Gastroesophageal sphincter (tissue), 3 donors: ENCODE measurements at regions not wholly inside any gene's neighbourhood (a gene's known extent, or its start where the extent isn't known, plus 50 kb on each side); places are given as distances from the start of the nearest gene placed in this dataset.

ENCODE experiments used
- CTCF ChIP-seq, 4 experiments: fragments of 200-600 bp in 2 of 4; fragments of 450-650 bp in 2 of 4; sonication (generic) in 1 of 4; IDR thresholded peaks; one replicate each; pipeline ENCODE4 v1.5.1; 2017 to 2019; ENCODE audit warnings: antibody characterized with exemption in 4 of 4, mild to moderate bottlenecking in 2 of 4, moderate library complexity in 2 of 4
- POLR2A ChIP-seq, 2 donors: fragments of 450-650 bp; IDR thresholded peaks; one replicate each; pipeline ENCODE4 v1.6.1; 2017; ENCODE audit warnings: antibody characterized with exemption in 2 of 2, mild to moderate bottlenecking in 2 of 2, moderate library complexity in 1 of 2
- POLR2AphosphoS5 ChIP-seq: sonication (generic); formaldehyde crosslinking; IDR thresholded peaks from one replicate; pipeline ENCODE4 v1.6.1; 2017; ENCODE audit warnings: antibody characterized with exemption

GRCh38 chr2:211113334-211114175 is 557.2 kb downstream of the CPS1 start:
- TF ChIP-seq CTCF (IDR thresholded peaks at IDR 0.05) (no peak), POLR2A (IDR thresholded peaks at IDR 0.05) (no peak), POLR2AphosphoS5 (no peak)
